ENCODE measurements at regions not wholly inside any gene's neighbourhood (a gene's known extent, or its start where the extent isn't known, plus 50 kb on each side); places are given as distances from the start of the nearest gene placed in this dataset.

- in situ Hi-C loops (cut with HindIII; ENCODE audit: low sequenced_read_pairs): no loop called here
- TF ChIP-seq, protein P1, sequence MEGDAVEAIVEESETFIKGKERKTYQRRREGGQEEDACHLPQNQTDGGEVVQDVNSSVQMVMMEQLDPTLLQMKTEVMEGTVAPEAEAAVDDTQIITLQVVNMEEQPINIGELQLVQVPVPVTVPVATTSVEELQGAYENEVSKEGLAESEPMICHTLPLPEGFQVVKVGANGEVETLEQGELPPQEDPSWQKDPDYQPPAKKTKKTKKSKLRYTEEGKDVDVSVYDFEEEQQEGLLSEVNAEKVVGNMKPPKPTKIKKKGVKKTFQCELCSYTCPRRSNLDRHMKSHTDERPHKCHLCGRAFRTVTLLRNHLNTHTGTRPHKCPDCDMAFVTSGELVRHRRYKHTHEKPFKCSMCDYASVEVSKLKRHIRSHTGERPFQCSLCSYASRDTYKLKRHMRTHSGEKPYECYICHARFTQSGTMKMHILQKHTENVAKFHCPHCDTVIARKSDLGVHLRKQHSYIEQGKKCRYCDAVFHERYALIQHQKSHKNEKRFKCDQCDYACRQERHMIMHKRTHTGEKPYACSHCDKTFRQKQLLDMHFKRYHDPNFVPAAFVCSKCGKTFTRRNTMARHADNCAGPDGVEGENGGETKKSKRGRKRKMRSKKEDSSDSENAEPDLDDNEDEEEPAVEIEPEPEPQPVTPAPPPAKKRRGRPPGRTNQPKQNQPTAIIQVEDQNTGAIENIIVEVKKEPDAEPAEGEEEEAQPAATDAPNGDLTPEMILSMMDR (IDR thresholded peaks at IDR 0.05; ENCODE audit: low read depth, low read length): no peak
- H3K4me3 ChIP-seq (ENCODE audit: low read depth, low read length): no peak overlapping the region
- no peak for DNase-seq (ENCODE audit: low read depth, low spot score)
Observed at GRCh38 chr20:48075591-48076174, 290.4 kb upstream of the SULF2 start.

DNA sequence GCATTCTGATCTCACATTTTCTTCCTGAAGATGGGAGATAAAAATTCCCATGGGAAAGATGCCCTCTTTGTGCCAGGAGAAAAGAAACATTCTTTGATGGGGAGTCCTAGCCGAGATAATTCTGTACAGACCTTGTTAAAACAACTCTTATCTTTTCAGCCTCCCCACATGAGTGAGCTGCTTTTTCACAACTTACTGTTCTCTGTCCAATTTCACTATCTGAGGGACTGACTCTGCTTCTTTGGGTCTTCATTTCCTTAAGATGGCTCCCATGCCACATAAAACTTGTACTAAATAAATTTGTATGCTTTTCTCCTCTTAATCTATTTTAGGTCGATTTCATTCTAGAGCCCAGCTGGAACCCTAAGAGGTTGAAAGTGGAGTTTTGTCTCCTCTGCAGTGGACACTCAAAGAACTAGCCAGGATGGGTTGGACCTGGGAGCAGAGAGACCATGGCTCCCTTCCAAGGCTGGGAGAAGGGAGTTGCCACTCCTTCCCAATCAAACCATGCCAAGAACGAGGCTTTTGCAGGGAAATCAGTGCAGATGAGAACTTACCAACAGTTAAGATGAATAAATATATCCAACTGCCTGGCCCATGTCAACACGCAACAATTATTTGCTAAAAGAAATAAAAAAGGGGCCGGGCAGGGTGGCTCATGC, 285.8 kb upstream of the SULF2 start:
- no peak for DNase-seq (ENCODE audit: low read depth, low spot score)
- H3K4me3 ChIP-seq (ENCODE audit: low read depth, low read length): no peak overlapping the region
- TF ChIP-seq, protein P1 (IDR thresholded peaks at IDR 0.05; ENCODE audit: low read depth, low read length): no peak
- in situ Hi-C loops (cut with HindIII; ENCODE audit: low sequenced_read_pairs): no loop called here

- in situ Hi-C loops (cut with HindIII; ENCODE audit: low sequenced_read_pairs): no loop called here
- no peak for DNase-seq (ENCODE audit: low read depth, low spot score)
- TF ChIP-seq, protein P1 (IDR thresholded peaks at IDR 0.05; ENCODE audit: low read depth, low read length): no peak
- no peak overlapping the region for H3K4me3 ChIP-seq (ENCODE audit: low read depth, low read length)
Observed at GRCh38 chr20:48069596-48069995, 284.3 kb upstream of the SULF2 start.

DNA sequence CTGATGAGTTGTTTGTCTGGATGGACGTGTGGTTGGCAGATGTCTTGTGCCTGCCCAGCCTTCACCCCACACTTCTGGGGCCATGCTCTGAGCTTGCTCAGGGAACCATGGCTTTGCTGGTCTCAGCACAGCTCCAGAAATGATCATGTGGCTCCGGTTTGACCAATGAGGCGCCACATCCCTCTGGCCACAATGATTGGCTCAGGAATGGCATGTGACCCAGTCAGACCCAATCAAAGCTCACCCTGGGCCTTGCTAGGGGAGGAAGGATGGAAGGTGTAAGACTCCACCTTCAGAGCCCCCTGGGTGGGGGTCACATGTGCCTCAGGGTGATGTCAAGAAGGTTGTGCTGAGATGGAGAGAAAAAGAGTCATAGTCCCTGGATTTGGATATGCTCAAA, 281.6 kb upstream of the SULF2 start:
- TF ChIP-seq, protein P1 (IDR thresholded peaks at IDR 0.05; ENCODE audit: low read depth, low read length): no peak
- H3K4me3 ChIP-seq (ENCODE audit: low read depth, low read length): no peak overlapping the region
- in situ Hi-C loops (cut with HindIII; ENCODE audit: low sequenced_read_pairs): no loop called here

GRCh38 chr20:48066246-48066645, 281.0 kb upstream of the SULF2 start:
- no peak overlapping the region for H3K4me3 ChIP-seq (ENCODE audit: low read depth, low read length)
- peak; percentile 32 for DNase-seq (ENCODE audit: low read depth, low spot score)
- TF ChIP-seq, protein P1 (IDR thresholded peaks at IDR 0.05; ENCODE audit: low read depth, low read length): no peak
- in situ Hi-C loops (cut with HindIII; ENCODE audit: low sequenced_read_pairs): no loop called here

More for the DNA sequence above, 281.6 kb upstream of the SULF2 start:
- no peak for DNase-seq (ENCODE audit: low read depth, low spot score)

GRCh38 chr20:48065833-48066232, 280.6 kb upstream of the SULF2 start:
- DNase-seq (ENCODE audit: low read depth, low spot score): no peak
- TF ChIP-seq, protein P1 (IDR thresholded peaks at IDR 0.05; ENCODE audit: low read depth, low read length): no peak
- in situ Hi-C loops (cut with HindIII; ENCODE audit: low sequenced_read_pairs): no loop called here
- H3K4me3 ChIP-seq (ENCODE audit: low read depth, low read length): no peak overlapping the region
